ENCODE measurements at regions not wholly inside any gene's neighbourhood (a gene's known extent, or its start where the extent isn't known, plus 50 kb on each side); places are given as distances from the start of the nearest gene placed in this dataset.
"Not testable (repeated sequence)": the region's sequence is repeated elsewhere in the genome, so short reads cannot be mapped to it uniquely, and the experiment has no call there.

DNA sequence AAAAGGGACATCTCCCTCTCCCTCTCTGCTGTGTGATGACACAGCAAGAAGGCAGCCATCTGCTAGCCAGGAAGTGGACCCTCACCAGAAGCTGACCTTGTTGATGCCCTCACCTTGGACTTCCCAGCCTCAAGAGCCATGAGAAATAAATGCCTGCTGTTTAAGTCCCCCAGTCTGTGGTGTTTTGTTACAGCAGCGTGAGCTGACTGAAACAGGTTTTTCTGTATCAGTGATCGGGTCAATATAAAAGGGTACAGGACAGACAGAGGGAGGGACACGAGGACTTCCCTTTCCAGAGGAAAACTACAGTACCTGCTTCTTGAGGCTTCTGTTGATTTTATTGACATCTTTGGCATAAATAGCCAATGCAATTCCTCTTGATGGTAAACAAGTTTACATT is 510.3 kb upstream of the CHAC2 start:
- DNase-seq: no peak

DNA sequence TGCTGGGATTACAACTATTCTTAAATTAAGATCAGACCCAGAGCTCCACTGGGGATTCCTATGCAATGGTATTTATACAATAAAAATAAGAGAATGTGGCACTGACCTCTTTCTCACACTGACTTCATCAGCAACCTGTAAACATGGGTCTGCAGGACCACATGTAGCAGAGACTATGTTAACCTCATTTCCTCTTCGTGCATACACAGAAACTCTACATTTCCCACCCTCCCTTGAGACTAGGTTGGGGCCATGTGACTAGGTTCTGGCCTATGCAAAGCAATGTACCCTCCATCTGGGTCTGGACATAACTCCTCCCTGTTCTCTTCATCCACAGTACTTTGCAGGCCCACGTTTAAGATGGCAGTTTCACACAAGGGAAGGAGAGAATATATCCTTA is 514.4 kb upstream of the CHAC2 start:
- DNase-seq: no peak

DNA sequence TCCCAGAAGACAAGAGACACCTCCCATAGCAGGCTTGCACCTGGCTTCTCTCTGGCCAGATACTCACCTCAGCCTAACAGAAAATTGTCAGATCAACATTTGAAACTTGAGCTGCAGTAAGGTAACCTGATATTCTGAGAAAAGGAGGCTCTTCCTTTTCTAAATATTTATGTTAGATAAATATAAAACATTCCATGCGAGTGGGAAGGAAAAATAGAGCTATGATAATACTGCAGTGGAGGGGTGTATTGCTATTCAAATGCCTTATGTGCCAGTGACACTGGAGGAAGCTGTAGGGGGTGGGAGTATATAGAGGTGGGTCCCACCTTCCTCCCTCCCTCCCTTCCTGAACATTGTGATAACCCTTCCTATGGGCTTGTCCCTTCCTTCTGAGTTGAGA is 515.5 kb upstream of the CHAC2 start:
- no peak for DNase-seq

DNA sequence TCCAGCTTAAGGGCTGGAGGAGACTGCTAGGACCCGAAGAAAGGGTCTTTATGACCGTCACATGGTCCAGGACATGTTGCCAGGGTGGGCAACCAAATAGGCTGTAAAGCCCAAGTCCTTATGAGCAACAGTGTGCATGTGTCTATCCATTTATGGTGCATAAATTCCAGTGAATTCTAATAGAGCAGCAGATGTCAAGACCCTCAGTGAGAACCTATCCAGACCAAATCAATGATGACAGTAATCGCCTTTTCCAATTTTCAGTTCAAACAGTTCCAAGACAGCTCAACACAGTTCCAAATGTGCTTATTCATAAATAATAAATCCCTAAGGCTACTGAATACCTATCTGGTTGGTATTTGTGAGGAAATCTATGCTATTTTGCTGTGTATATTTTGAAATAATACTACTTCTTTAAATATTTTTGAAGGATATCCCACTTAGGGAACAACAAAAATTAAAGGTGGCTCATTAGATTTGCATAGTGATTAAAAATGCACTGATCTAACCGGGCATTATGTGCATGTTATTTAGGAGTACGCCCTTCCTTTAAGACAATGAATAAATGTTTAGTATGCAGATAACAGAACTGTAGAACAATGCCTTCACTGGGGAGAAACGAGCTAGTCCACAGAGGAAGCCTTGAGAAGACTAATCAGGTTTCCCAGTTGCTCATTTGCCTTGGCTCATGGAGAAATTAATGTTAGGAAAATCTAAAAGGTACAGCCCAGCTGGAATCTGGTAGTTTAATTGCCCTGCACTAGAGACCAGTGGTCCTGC is 519.5 kb upstream of the CHAC2 start:
- DNase-seq: no peak

DNA sequence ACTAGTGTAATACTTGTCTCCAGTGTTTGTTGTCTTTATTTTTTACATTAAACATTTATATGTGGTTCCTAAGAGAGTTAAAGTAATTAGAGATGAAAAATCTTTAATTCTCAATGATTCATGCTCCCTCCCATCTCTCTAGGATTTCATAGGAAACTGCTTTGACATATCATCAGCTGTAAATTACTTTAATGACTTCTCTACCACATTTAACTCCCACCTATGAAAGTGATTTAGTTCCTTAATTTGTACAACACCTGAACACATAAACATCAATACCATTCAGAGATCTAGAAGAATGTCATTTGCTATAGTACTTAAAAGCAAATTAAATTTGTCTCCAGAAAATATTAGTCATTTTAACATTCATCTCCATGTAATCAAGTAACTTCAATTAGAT is 524.2 kb upstream of the CHAC2 start:
- no peak for DNase-seq

DNA sequence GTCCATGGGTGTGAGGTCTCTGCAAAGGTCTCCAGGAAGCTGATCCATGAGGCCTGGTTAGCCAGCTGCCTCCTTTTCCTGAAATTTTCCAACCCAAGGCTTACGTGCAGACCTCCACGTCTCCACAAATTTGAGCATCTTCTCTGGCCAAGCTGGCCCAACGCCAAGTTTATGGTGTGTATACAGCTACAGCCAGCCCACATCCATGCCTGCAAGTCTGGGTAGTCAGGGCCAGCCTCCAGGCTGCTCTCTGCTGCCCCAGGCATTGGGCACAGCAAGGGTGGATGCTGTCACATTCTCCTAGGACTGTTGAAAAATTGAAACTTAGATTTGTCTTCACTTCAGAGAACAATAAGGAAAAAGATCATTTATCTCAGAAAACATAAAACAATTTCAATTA is 525.5 kb upstream of the CHAC2 start:
- no peak for DNase-seq

DNA sequence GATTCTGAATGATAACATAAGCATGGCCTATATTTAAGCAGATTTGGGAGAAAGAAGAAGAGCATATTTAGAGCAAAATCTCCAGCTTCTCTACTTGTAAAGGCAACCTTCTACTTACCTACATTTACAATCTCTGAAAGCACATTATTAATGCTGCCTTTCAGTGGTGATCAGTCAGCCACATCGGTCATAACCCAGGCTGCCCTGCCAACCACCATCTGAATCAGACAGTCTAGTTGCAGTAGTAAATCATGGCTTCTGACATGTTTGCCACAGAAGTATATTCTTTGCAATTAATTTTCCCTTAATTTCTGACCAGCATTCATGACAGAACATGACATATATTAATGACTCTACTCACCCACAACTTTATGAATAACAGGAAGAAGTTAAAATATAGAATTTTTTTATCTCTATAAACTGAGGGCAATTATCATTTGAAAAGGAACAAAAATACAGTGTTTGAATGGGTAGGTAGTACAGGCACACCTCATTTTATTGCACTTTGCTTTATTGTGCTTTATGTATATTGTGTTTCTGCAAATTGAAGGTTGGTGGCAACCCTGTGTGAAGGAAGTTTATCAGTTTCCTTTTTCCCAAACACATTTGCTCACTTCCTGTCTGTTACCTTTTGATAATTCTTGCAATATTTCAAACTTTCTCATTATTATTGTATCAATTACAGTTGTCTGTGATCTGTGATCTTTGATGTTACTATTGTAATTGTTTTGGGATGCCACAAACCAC is 531.6 kb upstream of the CHAC2 start:
- DNase-seq: no peak

DNA sequence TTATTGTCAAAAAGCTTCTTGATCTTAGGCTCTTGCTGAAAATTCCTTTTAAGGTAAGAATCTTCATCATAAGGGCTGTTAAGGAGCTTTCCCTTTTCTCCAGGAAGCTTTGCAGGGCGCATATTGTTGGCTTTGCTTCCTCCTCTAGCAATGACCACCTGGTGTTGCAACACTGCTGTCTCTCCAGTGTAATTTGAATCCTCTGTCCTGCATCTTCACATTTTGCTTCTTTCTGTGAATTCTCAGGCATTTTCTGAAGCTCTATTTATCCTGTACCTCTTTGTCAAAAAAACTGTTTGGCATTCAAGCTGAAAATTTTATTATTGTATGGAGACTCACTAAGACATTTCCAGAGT is 533.1 kb upstream of the CHAC2 start:
- DNase-seq: no peak

DNA sequence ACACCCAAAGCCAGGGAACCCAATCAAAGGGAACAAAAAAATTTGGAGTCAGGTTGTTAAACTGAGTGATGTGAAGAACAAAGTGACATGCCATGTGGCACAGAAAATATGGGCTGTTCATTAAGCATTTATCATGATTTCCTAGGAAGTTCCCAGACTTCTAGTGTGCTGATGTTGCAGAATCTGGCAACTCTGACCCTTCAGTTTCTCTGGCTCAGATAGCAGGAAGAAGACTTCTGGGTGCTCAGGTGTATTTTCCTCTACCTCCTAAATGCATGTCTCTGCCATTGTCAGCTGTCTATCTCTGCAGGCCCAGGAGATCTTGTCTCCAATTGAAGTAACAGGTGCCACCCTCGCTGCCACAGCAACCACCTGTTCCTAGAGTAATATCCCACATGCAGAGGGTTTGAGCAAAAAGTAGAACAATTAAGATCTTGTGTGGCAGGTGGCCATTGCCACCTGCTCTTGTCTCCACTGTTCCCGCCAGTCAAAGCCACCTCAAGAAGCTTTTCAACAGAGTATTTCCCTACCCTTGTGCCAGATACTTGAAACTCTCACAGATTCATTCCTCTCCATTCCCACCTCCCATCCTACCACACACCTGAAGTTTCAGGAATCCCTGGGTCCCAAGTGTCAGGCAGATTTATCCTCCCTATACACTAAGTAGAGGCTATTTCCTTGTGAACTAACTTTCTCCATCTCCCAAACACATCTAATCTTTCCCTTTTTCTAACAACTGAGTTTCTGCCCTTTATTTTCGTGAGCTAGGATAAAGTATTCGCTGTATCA is 533.7 kb upstream of the CHAC2 start:
- no peak for DNase-seq

DNA sequence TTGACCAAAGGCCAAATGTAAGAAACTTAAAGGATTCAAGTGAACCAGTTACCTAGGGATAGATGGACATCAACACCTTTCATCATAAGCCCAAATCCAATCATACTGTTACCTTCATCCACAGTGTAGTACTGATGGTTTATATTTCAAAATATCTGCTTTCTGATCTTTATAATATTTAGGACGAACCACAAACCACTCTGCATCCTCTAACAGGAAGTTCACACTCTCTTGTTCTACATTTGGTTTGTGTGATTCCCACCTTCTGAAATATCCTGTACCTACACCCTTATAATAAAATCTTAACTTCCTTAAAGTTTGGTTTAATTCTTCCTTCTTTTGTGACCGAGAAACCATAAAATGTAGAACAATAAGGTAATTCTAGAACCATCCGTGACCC is 535.7 kb upstream of the CHAC2 start:
- DNase-seq: no peak

DNA sequence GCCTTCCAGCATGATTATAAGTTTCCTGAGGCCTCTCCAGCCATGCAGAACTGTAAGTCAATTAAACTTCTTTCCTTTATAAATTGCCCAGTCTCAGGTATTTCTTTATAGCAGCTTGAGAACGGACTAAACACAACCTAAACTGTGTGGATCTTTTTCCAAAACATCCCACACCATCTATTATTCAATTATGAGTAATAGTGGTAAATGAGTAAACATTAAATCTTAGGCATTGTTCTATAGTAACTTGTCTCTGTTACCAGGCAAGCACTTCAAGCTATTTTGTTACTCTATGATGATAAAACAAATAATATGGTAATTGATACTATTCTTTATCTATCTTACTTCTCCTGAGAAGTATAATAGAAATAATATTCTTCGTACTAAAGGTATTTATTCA is 536.9 kb upstream of the CHAC2 start:
- no peak for DNase-seq

DNA sequence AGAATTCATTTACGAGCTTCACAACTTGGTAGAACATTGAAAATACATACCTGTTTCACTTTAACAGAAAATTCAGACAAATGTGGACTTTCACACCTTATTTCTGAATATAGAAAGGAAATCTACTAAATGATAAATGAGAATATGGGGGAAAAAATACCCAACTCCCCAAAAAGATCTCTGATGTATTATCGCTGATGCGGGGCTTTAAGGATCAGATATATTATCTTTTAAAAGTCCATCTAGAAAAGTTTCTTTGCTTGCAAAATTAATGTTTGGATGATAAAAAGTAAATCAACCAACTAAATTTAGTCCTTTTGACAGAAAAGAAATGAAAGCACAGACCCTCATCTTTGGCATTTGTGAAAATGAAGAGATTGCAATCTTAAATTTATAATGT is 540.1 kb upstream of the CHAC2 start:
- DNase-seq: no peak

DNA sequence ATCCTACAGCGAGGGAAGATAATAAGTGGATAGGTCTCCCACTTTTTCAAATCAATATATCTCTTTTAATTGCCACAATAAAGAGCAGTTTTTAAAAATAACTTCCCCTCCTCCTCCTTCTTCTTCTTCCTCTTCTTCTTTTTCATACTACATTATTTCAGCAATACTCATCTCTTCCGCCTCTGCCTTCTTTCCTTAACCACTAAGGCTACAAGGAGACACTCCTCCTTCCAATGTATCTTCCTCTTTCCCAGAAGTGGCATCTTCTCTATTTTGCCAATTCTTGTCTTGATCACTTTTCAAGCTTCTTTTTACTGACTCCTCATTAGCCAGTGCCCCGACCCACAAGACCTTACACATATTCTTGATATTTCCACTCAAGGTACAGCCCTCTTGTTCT is 546.6 kb upstream of the CHAC2 start:
- no peak for DNase-seq

DNA sequence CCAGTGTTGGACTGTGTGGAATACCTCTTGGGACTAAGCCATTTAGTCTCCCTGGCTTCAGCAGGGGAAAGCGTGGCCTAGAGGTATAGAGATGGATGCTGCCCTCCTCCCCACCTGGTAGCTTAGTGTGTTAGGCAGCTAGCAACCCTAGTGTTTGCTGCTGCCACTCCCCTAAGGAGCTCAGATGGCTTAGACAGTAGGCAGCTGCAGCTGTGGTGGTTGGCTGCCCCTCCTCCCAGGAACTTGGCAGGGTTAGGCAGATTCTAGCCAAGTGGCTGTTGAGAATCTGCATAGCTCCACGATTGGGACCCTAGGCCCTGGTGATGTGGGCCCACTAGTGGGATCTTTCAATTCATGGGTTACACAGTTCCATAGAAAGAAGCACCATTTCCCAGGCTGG is 550.4 kb upstream of the CHAC2 start:
- no peak for DNase-seq

DNA sequence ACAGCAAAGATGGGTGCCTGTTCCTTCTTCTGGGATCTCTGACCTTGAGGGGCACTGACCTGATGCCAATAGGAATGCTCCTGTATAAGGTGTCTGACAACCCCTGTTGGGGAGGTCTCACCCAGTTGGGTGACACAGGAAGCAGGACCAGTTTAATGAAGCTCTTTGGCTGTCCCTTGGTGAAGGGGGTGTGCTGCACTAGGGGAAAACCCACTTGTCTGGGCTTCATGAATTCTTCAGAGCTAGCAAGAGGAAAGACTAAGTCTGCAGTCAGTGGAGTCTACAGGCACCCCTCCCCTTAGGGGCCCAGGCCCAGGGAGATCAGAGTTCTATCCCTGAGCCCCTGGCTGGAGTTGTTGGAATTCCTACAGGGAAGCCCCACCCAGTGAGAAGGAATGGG is 550.8 kb upstream of the CHAC2 start:
- DNase-seq: no peak

DNA sequence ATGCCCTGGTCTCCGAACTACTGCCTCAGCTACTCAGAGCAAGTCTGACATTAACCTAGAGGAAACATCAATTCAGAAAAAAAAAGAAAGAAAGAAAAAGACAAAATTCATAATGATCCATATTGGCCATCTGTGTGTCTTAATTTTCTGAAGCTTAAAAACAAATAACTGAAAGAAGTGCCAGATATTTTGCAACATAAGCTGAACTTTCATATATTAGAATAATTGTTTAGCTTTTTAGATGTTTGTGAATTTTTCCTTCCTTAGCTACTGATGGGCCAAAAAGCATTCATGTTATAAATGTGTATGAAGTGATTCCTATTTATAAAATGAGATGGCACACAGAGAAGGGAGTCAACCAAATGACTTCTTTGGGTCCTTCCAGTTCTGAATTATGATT is 555.0 kb upstream of the CHAC2 start:
- no peak for DNase-seq

DNA sequence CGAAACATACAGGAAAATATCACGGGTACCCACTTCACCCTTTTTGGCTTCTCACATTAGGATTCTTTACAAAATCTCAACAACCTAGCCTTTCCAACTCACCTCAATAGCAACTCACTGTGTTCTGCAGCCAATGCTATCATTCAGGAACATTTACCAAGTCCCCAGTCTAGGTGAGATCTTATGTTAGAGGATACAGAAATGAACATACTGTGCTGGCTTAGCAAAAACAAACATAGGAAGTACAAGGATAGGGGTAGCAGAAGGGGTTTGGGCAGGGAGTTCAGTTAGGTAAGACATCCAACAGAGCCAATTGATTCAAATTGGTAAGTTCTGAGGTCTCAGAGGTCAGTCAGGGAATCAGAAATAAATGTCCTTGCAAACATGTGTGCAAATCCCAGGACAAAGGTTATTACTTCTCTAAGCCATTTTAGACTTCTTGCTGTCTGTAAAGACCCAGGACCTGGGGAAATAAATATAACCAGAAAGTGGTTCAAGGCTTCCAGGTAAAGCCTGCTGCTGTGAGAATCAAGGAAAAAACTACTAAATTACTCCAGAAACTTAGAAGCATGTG is 556.3 kb upstream of the CHAC2 start:
- DNase-seq: no peak

DNA sequence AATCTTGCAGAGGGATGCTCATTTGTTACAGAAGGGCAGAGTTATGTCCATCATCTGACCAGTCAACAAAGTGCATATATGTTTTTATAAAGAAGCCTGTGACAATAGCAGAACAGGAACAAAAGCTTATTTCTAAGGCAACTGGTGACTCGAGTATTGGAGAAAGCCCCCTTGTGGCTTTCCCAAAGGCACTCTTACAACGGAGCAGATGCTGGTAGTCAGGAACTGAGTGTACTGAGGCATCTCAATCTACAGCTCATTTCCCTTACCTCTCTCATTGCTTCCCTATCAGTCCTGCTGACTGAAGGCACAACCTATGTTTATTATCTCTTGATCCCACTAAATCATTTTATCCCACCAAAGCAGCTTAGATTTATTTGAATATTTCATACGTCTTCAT is 557.1 kb upstream of the CHAC2 start:
- no peak for DNase-seq

DNA sequence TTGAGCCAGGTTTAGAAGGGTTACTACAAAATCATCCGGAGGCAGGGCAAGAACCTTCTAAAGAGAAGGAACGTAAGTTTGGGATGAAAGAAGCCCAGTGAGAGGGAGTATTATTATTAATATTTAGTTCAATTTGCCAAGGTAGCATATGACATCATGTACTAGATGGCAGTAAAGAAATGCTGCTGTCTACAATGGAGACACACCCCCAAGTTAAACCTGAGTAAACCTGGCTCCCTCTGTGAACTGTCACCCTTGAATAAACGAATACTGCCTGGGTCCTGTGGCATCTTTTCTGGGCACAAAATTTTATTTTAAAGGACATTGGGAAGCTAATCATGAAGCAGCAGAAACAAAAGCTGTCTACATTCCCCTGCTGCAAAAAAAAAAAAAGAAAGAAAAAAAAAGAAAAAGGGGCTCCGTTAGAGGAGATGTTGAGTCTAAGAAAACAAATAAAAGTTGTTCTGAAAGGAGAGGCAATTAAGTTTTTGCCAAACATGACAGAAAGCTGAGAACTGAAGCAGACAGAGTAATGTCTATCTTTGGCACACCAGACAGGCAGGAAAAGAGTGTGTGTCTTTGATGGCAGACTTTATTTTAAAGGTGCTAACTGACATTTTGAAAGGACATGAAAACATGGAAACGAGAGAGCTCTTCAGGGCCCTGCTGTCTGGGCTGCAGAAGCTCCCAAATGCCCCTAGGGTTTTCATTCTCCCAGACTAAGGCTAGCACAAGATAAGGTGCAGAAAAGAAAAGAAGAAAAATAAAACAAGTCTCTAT is 557.7 kb upstream of the CHAC2 start:
- DNase-seq: no peak

DNA sequence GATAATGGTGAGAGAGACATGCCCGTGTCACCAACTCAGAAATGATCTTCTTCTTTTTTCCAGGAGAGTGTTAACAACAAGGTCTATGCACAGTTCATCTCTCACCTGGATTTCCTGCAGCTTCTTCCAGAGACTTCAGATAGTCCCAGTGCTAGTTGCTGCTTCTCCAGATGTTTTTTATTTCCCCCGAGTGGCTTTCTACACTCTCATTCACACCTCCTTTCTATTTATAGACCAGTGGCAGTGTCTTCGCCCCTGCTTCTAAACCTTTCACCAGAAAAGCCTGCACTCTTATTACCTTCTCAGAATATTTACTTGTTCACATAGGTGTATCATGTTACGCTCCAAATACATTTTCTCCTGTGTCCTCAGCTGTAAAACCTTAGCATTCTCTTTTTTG is 558.8 kb upstream of the CHAC2 start:
- no peak for DNase-seq

DNA sequence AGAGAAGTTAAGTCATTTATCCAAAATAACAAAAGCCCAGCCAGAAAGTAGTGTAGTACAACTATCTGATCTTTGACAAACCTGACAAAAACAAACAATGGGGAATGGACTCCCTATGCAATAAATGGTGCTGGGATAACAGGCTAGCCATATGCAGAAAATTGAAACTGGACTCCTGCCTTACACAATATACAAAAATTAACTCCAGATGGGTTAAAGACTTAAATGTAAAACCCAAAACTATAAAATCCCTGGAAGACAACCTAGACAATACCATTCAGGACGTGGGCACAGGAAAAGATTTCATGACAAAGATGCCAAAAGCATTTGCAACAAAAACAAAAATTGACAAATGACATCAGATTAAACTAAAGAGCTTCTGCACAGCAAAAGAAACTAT is 561.4 kb upstream of the CHAC2 start:
- DNase-seq: not testable (repeated sequence)

DNA sequence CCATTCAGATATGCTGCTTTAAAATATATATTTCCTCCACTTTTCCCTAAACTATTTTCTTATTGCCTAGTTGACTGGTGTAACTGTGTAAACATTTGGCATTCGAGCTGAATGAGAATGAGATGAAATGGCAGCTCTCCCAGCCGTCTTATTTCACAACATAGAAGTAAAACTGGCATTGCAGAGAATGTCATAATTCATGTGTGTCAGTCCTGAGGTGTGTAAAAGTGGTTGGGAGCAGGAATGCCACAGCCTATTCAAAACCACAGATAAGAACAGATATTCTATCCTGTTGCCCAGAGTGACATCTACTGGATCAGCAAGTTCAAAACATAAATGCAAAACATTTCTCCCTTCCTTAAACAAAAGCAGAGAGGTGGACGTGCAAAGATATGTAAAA is 565.5 kb upstream of the CHAC2 start:
- DNase-seq: no peak

DNA sequence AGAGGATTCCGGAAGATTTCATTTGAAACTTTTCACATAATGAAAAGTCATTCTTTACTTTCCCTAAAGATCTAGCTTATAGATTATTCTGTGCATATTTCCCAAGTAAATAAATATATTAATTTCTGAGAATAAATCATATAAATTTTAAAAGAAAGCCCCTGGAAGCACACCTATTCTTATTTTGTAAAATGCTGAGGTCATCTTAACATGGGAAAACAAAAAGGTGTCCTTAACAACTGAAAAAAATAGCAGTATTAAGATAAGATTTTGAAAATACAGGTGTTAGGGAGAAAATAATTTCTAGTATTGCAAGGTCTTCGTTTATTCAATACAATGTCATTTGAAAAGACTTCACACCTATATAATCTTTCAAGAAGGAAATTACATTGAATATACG is 567.5 kb upstream of the CHAC2 start:
- DNase-seq: no peak
